ENCODE measurements at regions not wholly inside any gene's neighbourhood (a gene's known extent, or its start where the extent isn't known, plus 50 kb on each side); places are given as distances from the start of the nearest gene placed in this dataset.

DNA sequence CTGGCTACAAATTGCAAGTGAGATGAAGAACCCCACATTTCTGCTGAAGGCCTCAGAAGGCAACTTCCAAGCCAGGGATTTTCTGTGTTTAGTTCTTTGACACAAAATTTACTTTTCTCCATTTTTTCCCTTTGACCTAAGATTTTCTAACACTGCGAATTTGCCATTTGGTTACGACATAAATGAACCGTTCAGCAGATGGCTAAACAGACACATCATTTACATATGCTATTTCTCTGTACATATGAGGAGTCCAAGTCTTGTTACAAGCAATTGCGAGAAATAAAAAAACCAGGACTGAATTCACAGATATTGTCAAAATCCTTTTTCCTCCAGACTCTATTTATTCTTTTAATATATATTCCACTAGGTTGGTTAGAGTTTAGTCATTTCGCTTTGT, 978.6 kb downstream of the NLGN4X start:
- TF ChIP-seq, protein P1, sequence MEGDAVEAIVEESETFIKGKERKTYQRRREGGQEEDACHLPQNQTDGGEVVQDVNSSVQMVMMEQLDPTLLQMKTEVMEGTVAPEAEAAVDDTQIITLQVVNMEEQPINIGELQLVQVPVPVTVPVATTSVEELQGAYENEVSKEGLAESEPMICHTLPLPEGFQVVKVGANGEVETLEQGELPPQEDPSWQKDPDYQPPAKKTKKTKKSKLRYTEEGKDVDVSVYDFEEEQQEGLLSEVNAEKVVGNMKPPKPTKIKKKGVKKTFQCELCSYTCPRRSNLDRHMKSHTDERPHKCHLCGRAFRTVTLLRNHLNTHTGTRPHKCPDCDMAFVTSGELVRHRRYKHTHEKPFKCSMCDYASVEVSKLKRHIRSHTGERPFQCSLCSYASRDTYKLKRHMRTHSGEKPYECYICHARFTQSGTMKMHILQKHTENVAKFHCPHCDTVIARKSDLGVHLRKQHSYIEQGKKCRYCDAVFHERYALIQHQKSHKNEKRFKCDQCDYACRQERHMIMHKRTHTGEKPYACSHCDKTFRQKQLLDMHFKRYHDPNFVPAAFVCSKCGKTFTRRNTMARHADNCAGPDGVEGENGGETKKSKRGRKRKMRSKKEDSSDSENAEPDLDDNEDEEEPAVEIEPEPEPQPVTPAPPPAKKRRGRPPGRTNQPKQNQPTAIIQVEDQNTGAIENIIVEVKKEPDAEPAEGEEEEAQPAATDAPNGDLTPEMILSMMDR (IDR thresholded peaks at IDR 0.05; ENCODE audit: low read length): no peak
- no peak for TF ChIP-seq EZH2 (IDR thresholded peaks at IDR 0.05; ENCODE audit: borderline replicate concordance, low read length)

Data from OCI-LY1 (cell line).